B cell (primary cell): ENCODE measurements at regions not wholly inside any gene's neighbourhood (a gene's known extent, or its start where the extent isn't known, plus 50 kb on each side); places are given as distances from the start of the nearest gene placed in this dataset.

Source experiments
- ATAC-seq: fragments of 200-7000 bp; cut with Tn5 transposase; one replicate; pipeline ENCODE4 v1.10.0; 2021; ENCODE audit warnings: low read depth, mild to moderate bottlenecking, moderate number of reproducible peaks, moderate library complexity
- CTCF ChIA-PET: fragments of 350-600 bp; sonication (Branson Sonifier 250); formaldehyde crosslinking; loops from one replicate; lab custom pipeline; 2021; ENCODE audit warnings: antibody characterized with exemption, inconsistent platforms; lab: Charles Lee
- POLR2A ChIA-PET: fragments of 350-600 bp; sonication (Branson Sonifier 250); formaldehyde crosslinking; loops from one replicate; lab custom pipeline; 2021; ENCODE audit warnings: antibody characterized with exemption; lab: Charles Lee
- DNase-seq: peaks from one replicate; pipeline ENCODE4 v3.0.0; 2013
- H2AFZ ChIP-seq: 2 replicates; pipeline ENCODE4 v1.6.1; 2012; ENCODE audit warnings: mild to moderate bottlenecking, low read depth, low read length; ENCODE audit not compliant: insufficient read depth, poor library complexity, severe bottlenecking
- H3K27ac ChIP-seq, 2 donors: 1 replicate in 1 of 2; 2 replicates in 1 of 2; pipeline ENCODE4 v1.5.1; 2012 to 2013; ENCODE audit warnings: low read length in 2 of 2, mild to moderate bottlenecking in 2 of 2, moderate library complexity in 1 of 2
- H3K27me3 ChIP-seq, 4 experiments: fragments of 200-600 bp in 1 of 4; sonication (generic) in 1 of 4; replicated peaks in 1 of 4; 1 replicate in 2 of 4; 2 replicates in 2 of 4; pipeline versions ENCODE4 v1.6.1 to v1.7.0; 2013 to 2016; ENCODE audit warnings: low read length in 3 of 4, mild to moderate bottlenecking in 2 of 4, mixed read lengths in 1 of 4, moderate library complexity in 1 of 4; ENCODE audit not compliant: insufficient read depth in 4 of 4, control insufficient read depth in 3 of 4; ENCODE audit errors: control extremely low read depth in 1 of 4
- H3K36me3 ChIP-seq, 2 experiments: replicated peaks in 1 of 2; 1 replicate in 1 of 2; 2 replicates in 1 of 2; pipeline versions ENCODE4 v1.6.1 to v1.7.1; 2013; ENCODE audit warnings: low read length in 1 of 2; ENCODE audit not compliant: insufficient read depth in 2 of 2, control insufficient read depth in 1 of 2; ENCODE audit errors: control extremely low read depth in 1 of 2, extremely low read depth in 1 of 2
- H3K4me1 ChIP-seq, 2 donors: fragments of 200-600 bp in 1 of 2; sonication (generic) in 1 of 2; 1 replicate in 1 of 2; 2 replicates in 1 of 2; pipeline versions ENCODE4 v1.5.1 to v1.6.1; 2013 to 2017; ENCODE audit warnings: low read length in 2 of 2; ENCODE audit not compliant: control insufficient read depth in 2 of 2, insufficient read depth in 2 of 2
- H3K4me2 ChIP-seq: replicated peaks from 2 replicates; pipeline ENCODE3; 2012; ENCODE audit warnings: mild to moderate bottlenecking, low read depth, low read length; ENCODE audit not compliant: poor library complexity, severe bottlenecking
- H3K4me3 ChIP-seq, 5 experiments: fragments of 200-600 bp in 1 of 5; sonication (generic) in 1 of 5; 1 replicate in 3 of 5; 2 replicates in 2 of 5; pipeline versions ENCODE4 v1.5.1 to v1.7.0; 2011 to 2016; ENCODE audit warnings: low read length in 4 of 5, mild to moderate bottlenecking in 4 of 5, low read depth in 2 of 5, control low read depth in 1 of 5, moderate library complexity in 1 of 5; ENCODE audit not compliant: insufficient read depth in 1 of 5; ENCODE audit errors: control extremely low read depth in 1 of 5, extremely low read depth in 1 of 5
- H3K79me2 ChIP-seq: fragments of 200-600 bp; sonication (generic); one replicate; pipeline ENCODE4 v1.6.0; 2016; ENCODE audit warnings: low read length; ENCODE audit not compliant: control insufficient read depth, insufficient read depth
- H3K9ac ChIP-seq: fragments of 200-600 bp; sonication (generic); 2 replicates; pipeline ENCODE4 v1.6.1; 2017; ENCODE audit warnings: mild to moderate bottlenecking, low read length, moderate library complexity
- H3K9me3 ChIP-seq, 3 donors: one replicate each; pipeline versions ENCODE4 v1.6.1 to v1.7.1; 2013; ENCODE audit warnings: low read length in 2 of 3; ENCODE audit not compliant: control insufficient read depth in 2 of 3, insufficient read depth in 1 of 3; ENCODE audit errors: control extremely low read depth in 1 of 3
- H4K20me1 ChIP-seq: 2 replicates; pipeline ENCODE4 v1.6.0; 2012; ENCODE audit warnings: mild to moderate bottlenecking, low read length; ENCODE audit not compliant: insufficient read depth, control insufficient read depth, poor library complexity, severe bottlenecking
- H3K27ac Mint-ChIP-seq: one replicate; pipeline ENCODE4 v1.8.0; 2021; ENCODE audit warnings: mixed read lengths
- H3K27me3 Mint-ChIP-seq: one replicate; pipeline ENCODE4 v1.8.0; 2021; ENCODE audit warnings: mixed read lengths
- H3K4me1 Mint-ChIP-seq: one replicate; pipeline ENCODE4 v1.8.0; 2021; ENCODE audit warnings: mixed read lengths
- H3K4me3 Mint-ChIP-seq: one replicate; pipeline ENCODE4 v1.8.0; 2021; ENCODE audit warnings: mixed read lengths
- H3K9me3 Mint-ChIP-seq: one replicate; pipeline ENCODE4 v1.8.0; 2022; ENCODE audit warnings: mixed read lengths; ENCODE audit not compliant: insufficient read depth
- CTCF ChIP-seq: fragments of 200-600 bp; IDR thresholded peaks from one replicate; pipeline ENCODE4 v1.8.0; 2022; ENCODE audit warnings: antibody characterized with exemption, mild to moderate bottlenecking
- EZH2 ChIP-seq: IDR thresholded peaks from 2 replicates; pipeline ENCODE4 v1.6.1; 2012; ENCODE audit warnings: borderline replicate concordance, low read depth, mild to moderate bottlenecking, moderate library complexity, low read length; ENCODE audit not compliant: insufficient read depth, poor library complexity, severe bottlenecking
- WGBS: methylation state at CpG from one replicate; pipeline ENCODE4 v1.1.5; 2013; ENCODE audit warnings: missing lambda C conversion rate; ENCODE audit not compliant: insufficient coverage; 5-methylcytosine and 5-hydroxymethylcytosine counted together
- intact Hi-C: fragments of 100-400 bp; cut with micrococcal nuclease; formaldehyde crosslinking; loops from one replicate; pipeline ENCODE4 v1.10.0; 2022

GRCh38 chr5:96235008-96235910 lies 197.8 kb downstream of the PCSK1 start:
- no peak for DNase-seq
- no peak overlapping the region for H3K9ac ChIP-seq
- no peak overlapping the region for H3K27ac Mint-ChIP-seq

More at GRCh38 chr5:96235008-96235910, 197.8 kb downstream of the PCSK1 start:
- no peak overlapping the region for H3K27ac ChIP-seq
- H3K36me3 ChIP-seq = no peaks in the 10 kb centered on the region
- peaks cover 3% of the 10 kb centered on the region for H3K27me3 Mint-ChIP-seq
- ChIA-PET POLR2A (no interaction called here), CTCF (interaction anchor here (0.6 kb wide), 1 partner anchor 382 kb away, joined by 3 read pairs; no protein-coding TSS in a partner anchor)
- no peaks in the 10 kb centered on the region for H3K79me2 ChIP-seq
- H2AFZ ChIP-seq = no peak overlapping the region
- no peaks in the 10 kb centered on the region for H3K9me3 Mint-ChIP-seq
- intact Hi-C loops = no loop called here
- no peaks in the 10 kb centered on the region for H4K20me1 ChIP-seq
- WGBS = 100% methylated on average over 2 of the region's 5 CpGs
- H3K4me3 Mint-ChIP-seq = no peak overlapping the region
- no peak overlapping the region for H3K4me2 ChIP-seq
- no peak overlapping the region for H3K4me3 ChIP-seq
- H3K27me3 ChIP-seq = no peaks in the 10 kb centered on the region
- ATAC-seq = no peak
- TF ChIP-seq CTCF = no peak
- TF ChIP-seq EZH2 = no peak
- no peaks in the 10 kb centered on the region for H3K4me1 ChIP-seq
- H3K9me3 ChIP-seq = no peaks in the 10 kb centered on the region
- H3K4me1 Mint-ChIP-seq = no peaks in the 10 kb centered on the region
